Lung microvascular endothelial cell (primary cell): ENCODE measurements at regions not wholly inside any gene's neighbourhood (a gene's known extent, or its start where the extent isn't known, plus 50 kb on each side); places are given as distances from the start of the nearest gene placed in this dataset.
A peak's percentile ranks its signal among the peaks of the same experiment; 100 is the strongest.

Experiments used
- DNase-seq, 2 donors: peaks; one replicate each; pipeline versions ENCODE4 v3.0.0 to v3.0.0-alpha.2; 2010; ENCODE audit warnings: low read depth in 2 of 2

DNA sequence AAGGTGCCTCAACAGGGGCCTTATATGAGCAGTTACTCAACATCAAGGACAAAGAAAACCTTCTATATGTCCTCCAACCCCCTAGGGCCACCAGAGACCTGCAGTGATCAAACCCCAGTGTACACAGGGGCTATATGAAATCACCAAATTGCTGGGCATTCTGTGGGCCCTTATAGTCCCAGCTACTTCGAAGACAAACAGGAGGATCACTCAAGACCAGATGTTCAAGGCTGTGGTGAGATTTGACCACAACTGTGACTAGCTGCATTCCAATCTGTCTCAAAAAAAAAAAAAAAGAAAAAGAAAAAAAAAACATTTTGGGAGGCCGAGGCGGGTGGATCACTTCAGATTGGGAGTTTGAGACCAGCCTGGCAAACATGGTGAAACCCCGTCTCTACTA, 51.0 kb upstream of the PRB2 start:
- no peak for DNase-seq

DNA sequence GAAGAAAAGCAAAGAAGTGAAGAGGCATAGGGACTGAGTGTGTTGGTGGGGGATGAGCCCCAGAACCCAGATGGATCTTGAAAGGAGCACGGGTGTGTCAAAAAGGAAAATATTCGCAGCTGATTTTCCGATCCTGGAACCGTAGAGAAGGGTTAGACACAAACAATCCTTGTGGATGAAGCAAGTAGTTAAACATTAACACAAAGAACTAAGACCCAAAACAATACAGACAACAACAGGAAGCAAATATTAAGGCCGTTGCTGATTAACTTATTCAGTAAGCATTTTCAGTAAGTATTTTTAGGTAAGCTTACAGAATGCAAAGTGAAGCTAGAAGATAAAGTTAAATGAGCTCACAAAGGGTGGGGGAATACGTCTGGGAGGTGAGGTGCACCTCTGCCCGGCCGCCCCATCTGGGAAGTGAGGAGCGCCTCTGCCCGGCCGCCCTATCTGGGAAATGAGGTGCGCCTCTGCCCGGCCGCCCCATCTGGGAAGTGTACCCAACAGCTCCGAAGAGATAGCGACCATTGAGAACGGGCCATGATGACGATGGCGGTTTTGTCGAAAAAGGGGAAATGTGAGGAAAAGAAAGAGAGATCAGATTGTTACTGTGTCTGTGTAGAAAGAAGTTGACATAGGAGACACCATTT, 62.8 kb upstream of the PRB2 start:
- no peak for DNase-seq

DNA sequence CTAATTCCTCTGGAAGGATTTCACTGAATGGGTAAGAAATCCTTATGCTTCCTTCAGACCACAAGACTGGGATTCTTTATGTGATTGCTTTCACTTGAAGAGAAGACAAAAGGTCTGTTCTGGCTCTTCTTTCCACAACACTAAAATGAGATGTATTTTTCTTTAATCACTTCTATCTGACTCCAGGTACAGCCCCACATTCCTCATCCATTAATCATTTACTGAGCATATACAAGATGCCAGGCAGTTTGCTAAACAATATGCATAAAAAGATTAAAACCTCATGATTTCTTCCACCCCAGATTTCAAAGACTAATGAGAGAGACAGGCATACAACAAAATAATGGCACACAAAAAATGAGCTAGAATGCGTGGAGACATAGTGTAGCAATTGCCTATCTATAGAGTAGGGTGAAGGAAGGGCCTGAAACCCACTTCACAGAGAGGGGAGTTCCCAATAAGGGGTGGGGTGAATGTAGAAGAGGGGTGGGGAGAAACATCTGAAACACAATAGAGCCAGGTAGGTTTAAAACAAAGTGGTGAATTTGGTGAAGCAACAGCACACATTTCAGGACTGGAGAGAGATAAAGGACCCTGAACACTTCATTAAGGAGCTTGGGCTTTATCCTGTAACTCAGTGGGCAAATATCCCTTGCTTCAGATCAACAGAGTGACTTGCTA, 65.1 kb upstream of the PRB2 start:
- no peak for DNase-seq

DNA sequence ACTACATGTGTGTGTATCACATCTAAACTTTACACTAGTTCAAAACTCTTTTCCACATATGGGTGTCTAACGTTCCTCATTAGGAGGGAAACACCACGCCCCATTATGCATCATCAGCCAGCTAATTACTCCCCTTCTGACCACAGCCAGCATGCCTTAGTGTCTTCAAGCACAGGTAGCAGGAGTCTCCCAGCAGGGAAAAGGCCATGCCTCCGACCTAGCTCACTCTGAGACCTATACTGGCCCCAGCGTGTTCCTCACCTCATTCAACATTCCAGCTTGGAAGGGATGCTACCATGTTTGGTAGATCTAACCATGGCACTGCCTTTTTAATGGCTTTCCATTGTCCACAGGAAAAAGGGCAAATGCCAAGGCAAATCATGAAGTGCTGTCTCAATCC, 66.1 kb upstream of the PRB2 start:
- no peak for DNase-seq

DNA sequence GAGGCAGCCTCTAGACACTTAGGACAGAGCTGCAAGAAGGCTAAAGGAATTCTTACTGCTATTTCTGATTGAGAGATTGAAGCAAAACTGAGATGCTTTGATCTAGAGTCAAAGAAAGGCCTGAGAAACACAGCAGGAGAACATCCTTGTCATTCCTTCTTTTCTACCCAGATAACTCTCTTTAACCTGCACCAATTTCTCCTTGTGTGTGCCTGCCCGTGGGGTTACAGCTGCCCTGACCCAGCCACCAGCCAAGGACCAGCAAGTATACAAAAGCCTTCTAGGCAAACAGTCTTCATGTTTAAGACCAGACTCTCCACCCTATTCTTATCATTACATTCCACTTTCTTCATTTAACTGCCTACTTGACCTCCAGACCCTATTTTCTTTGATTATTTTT, 81.7 kb upstream of the PRB2 start:
- no peak for DNase-seq

DNA sequence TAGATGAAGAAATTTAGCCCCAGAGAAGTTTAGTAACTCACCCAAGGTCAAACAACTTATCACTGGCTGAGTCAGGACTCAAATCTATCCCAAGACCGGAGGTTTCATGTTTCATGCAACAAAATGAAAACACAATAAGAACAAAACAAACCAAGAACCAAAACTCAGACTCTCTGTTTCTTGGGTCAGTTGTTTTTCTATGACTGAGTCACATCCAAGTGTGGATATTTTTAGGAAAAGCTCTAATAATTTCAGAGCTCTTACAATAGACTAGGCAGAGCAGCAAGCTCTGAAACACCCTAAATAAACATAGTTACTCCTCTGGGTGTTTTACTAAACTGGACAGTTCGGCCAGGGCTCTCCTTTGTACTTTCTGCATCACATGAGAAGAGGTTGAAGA, 87.6 kb upstream of the PRB2 start:
- peak in 1 of 2 donors; percentile 72 for DNase-seq

DNA sequence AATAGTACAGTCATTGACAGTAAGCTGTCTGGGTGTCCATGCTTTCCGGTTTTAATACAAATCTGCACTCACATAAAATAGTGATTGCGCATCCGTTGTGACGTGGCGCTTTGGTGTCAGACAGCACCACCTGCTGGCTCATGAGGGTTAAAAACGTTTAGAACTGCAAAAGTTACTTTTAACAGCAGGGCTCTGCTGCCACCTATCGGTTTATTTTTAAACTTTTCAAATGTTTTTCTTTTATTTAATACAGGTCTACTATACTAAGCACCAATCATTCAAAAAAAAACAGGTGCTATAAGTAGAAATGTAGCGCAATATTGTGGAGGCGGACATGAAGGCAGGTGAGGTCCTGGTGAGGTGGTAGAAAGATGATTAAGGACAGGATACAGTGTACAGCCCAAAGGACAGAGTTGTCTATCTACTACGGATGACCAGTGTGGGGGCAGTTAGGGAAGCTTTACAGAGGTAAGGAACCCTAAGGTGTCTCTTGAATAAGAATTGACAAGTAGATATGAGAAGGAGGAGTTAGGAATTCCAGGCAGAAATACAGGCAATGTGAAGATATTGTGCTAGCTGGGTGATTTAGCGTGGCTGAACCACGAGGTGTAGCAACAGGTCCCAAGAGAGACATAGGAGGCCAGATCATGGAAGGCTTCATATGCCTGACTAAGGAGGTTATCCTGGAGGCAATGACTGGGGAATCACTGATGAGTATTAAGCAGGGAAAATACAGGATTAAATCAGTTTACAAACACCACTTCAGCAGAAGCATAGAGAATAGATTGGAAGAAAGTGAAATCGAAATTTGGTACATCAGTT, 91.5 kb upstream of the PRB2 start:
- peak; percentile 91 to 92 for DNase-seq

DNA sequence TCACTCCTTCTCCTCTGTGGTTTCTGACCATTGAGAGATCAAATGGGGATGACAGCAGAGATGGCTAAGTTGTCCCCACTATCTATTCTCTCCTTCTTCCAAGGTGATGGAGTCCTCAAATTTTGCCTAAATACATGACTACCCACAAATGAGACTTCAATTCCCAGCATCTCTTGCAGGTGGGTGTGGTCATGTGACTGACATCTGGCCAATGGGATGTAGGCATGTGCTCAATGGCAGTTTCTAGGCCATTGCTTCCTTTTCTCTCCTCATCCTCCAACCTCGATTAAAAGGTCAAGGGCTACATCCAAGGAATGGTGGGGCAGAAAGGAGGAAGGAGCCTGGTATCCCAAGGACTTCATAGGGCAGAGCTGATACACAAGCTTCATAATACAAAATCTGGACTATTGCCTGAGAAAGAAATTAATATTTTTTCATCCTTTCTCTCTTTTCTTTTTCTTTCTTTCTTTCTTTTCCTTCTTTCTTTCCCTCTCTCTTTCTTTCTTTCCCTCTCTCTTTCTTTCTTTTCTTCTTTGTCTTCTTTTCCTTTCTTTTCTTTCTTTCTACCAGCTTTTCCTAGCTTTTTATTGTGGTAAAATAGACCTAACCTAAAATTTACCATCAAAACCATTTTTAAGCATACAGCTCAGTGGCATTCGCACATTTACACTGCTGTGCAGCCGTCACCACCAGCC, 100.9 kb upstream of the PRB2 start:
- no peak for DNase-seq

DNA sequence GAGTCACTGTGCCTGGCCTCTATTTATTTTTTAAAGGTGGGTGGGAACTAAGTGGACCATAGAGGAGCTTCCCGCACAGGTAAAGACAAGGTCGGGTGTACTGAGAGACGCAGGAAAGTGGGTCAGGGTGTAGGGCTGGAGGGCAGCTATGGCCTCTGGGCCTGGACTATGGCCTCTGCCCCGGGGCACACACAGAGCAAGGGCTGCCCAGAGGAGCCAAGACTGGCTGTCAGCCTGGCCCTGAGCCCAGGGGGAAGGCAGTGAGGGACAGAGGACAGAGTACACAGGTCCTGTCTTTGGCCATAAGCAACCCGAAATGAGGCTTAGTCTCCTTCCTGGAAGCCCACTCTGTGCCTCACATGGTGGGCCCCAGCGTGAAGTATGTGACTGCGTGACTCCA, 102.1 kb upstream of the PRB2 start:
- no peak for DNase-seq

DNA sequence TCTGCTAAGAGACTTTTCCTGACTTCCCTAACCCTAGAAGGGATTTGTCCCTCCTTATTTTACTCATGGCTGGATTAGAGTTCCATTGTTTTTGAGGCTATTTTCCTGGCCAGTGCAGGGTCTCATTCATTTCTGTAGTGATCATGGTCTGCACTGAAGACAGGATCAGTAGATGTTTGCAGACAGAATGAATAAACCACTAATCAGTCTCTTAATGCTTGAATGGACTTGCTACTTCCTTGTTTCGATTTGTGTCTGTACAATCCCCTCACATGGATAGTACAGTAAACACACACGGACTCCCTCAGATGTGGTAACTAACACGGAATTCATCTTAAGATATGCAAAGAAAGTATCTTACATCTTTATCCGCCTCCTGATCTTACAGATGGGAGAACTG, 102.6 kb upstream of the PRB2 start:
- no peak for DNase-seq

DNA sequence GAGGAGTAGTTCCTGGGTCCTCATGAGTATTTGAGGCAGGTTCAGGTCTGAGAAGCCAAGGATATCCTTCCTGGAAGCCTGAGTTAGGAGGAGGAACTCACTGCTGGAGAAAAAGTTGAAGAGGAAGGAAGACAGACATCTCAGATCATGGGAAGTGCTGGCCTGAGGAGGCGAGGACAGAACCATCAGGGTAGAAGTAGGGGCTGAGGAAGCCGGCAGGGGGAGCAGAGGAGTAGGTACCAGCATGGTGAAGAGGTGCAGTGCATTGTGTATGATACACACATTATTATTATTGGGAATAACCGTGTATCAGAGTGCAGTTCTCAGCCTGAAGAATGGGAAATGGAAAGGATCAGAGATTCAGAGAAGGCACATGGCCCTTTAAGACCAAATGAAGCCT, 103.2 kb upstream of the PRB2 start:
- peak; percentile 9 to 14 for DNase-seq

DNA sequence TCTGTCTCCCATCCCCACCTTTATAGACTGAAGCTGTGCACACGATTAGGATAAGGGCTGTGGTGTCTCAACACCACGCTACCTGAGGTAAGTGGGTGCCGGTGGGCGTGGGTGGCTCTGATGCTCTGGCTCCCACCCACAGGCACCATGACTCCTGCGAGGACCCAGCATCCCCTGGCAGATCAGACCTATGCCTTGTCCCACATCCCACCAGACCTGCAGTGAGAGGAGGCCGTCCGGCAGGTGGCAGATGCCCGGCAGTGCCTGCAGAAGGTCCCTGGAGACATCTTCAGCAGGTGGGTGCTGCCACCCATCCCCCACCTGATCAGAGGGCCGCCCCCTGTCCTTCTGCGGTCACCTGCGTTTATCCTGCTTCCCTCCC, 104.4 kb upstream of the PRB2 start:
- no peak for DNase-seq

DNA sequence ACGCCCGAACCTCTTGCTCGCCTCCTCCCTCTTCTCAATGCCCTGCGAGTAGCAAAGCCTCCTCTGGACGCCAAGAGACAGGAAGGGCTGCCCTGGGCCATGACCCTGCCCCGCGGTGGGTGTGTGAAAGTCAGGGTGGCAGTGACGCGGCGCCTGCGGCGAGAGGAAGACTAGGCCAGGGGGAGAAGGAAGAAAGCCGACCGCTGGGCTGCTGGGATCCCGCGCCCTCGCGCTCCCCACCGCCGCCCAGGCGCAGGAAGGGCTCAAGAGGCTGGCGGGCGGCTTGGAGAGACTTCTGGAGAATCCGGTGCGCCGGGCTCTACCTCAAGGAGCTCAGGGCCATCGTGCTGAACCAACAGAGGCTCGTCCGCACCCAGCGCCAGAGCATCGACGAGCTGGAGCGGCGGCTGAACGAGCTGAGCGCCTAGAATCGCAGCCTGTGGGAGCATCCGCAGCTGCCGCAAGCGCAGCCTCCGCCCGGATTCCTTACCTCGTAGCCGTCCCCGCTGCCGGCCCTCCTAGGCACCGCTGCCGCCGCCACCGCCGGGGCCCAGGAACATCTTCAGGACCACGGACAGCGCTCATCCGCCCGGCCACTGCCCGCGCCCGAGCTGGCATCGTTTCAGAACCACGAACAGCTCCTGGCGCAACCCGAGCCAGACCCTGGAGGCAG, 105.0 kb upstream of the PRB2 start:
- DNase-seq, result peak; percentile 76 to 77

DNA sequence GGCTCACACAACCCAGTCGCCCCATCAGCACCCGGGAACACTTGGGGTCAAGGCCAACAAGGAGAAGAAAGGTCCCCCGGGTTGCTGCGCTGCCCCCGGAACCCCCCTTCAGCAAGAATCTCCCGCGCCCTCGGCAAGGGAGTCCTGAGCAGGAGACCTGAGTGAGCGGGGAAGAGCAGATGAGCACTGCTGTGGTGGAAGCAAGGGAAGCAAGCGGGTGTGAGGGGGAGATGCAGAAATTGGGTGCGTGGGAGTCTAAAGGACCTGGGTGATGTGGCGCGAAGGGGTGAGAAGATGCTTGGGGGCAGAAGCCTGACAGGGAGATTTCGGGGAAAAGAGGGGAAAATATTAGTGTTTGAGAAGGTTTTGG, 105.5 kb upstream of the PRB2 start:
- no peak for DNase-seq

DNA sequence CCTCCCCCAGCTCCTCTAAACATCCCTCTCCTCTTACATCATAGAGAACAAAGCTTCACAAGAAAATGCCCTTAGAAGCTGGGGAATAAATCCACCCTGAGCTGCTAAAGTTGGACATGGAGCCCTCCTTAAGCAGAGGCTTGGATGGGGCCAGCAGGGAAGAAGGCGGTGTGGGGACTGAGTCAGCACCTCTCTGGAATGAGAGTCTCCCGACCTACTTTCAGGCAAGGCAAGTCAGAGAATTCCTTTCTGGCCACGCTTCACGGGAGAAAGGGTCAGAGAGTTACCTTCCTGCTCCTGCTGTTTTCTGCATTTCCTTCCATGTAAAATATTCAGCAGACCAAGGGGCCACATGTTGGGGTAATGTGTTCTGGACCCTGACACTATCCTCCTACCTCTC, 113.3 kb upstream of the PRB2 start:
- no peak for DNase-seq

DNA sequence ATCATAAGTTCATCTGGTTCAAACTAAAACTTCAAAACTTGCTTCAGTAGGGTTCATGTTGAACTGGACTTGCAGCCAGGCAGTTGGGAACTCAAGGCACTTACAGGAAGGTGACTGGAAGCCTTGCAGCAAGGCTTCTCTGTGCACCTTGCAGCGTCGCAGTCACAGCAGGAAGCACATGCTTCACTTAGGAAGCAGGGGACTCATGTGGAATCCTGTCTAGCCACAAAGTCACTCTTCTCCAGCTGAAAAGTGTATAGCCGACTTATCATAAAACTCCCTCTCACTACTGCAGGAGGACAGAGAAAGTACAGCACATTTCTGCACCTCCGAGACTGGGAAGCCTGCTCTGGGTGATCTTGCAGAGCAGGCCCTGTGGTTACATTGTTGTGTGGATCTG, 114.0 kb upstream of the PRB2 start:
- no peak for DNase-seq

DNA sequence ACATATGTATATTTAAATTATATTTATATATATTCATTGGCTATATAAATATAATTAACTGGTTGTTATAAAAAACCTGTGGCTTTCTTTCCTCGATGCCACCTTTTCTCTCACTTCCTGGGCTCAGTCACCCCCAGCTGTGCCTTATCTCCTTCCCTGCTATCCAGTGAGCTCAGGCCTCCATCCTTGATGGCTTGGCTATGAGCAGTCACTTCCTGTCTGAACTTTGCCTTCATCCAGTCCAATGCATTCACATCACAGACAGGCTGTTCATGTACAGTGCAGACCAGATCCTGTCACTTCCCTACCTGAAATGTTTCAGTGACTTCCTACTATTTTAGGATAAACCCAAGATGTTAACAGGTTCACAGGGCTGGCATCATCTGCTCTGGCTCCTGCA, 115.3 kb upstream of the PRB2 start:
- peak in 1 of 2 donors; percentile 16 for DNase-seq

DNA sequence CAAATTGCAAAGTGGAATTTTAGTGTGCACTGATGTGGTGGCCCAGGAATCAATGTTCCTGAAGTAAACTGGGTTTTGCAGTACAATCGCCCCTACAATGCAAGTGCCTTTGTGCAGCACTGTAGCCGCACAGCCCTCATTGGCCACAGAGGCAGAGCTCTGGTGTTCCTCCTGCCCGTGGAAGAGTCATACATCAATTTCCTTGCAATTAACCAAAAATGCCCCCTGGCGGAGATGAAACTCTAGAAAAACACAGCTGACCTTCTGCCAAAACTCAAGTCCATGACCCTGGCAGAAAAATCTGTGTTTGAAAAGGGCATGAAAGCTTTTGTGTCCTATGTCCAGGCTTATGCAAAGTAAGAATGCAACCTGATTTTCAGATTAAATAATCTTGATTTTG, 117.9 kb upstream of the PRB2 start:
- DNase-seq, result no peak

DNA sequence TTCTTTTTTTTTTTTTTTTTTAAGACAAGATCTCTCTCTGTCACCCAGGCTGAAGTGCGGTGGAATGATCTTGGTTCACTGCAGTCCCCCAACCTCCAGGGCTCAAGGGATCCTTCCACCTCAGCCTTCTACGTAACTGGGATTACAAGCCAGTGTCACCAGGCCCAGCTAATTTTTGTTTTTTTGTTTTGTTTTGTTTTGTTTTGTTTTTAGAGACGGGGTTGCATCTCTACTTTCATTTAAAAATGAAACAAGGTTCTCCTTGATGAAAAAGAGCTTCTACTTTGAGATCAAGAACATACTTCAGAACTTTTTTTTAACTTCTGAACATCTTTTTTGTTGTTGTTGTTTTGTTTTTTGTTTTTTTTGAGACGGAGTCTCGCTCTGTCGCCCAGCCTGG, 121.7 kb upstream of the PRB2 start:
- no peak for DNase-seq

DNA sequence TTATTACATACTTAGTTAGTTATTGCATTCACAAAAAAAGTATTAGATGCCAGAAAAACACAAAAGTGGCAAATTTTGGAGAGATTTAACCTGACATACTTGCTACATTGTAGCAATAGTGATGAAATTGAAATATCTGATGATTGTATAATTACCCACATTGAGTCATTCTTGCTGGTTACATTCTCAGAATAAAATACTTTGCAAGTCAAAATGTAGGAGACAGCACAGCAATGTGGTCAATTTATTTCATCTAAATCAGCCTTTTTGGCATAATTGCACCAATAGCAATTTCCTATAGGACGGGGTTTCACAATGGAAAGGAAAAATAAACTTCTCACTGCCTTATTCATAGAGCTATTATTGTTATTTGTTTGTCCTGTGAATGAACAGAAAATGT, 125.0 kb upstream of the ETV6 start:
- DNase-seq, result no peak

DNA sequence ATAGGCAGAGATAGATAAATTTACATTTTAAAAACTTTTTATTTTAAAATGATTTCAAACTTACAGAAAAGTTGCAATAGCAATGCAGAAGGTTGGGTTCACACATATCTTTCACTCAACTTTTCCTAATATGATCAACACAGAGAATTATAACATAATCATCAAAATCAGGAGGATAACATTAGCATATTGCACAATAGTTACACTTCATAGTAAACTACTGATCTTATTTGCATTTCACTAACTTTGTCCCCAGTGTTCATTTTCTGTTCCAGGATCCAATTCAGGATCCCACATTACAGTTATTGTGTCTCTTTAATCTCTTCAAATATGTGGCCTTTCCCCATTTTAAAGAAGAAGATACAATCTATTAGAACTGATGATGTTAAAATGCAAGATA, 115.4 kb upstream of the ETV6 start:
- DNase-seq, result no peak

DNA sequence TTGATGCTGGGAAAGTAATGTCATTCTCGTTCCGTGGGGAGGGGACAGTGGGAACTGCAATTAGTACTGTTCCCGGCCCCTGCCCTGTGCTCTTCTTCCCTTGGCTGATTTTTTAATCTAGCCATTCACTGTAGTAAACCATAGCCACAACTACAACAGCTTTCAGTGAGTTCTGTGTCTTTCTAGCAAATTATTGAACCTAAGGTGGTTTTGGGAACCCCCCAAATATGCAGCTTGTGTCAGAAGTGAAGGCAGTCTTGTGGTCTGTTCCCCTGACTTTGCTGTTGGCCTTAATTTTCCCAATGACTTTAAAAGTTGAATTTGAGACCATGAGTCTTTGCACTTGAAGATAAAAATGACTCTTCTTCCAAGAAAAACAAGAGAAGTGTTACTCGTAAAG, 114.3 kb upstream of the ETV6 start:
- no peak for DNase-seq
